ENCODE measurements at regions not wholly inside any gene's neighbourhood (a gene's known extent, or its start where the extent isn't known, plus 50 kb on each side); places are given as distances from the start of the nearest gene placed in this dataset.

DNA sequence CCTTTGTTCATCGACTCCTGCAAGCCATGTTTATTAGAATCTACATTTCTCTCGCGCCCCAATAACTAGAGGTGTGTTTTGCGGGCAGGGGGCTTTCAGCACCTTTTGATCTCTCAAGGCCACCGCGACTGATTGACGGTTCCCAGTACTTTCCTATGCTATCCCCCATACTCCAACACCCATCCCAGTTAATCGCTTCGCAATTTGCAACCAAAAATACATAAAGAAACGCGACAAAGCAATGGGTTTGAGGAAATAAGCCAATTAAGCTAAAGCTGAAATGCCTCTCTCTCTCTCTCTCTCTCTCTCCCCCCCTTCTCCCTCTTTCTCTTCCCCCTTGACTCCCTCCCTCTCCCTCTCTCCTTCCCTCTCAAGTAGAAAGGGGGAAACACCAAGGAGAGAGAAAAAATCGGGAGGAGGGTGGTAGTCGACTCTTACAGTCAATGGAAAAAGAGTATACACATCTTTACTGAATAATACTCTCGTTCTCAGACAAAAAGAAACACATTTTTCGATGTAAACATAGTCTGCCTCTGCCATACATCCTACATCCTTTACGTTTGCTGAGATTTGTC is 128.0 kb upstream of the DPYD start:
- Histone ChIP-seq H3K9me3 (replicated peaks in 1 of 2; ENCODE audit: control insufficient read depth in 1 of 2, insufficient read depth in 1 of 2, low read length in 2 of 2) (peaks cover 0 to 39% of the 10 kb centered on the region in 2 donors), H3K4me2 (replicated peaks; ENCODE audit: extremely low read depth, low read length, poor library complexity, severe bottlenecking) (peak overlapping the region; percentile 16), H2AFZ (ENCODE audit: insufficient read depth, low read depth, low read length, poor library complexity, severe bottlenecking) (no peak overlapping the region), H3K4me3 (replicated peaks in 1 of 3; ENCODE audit: low read depth in 2 of 3, low read length in 3 of 3) (peak overlapping the region in 1 of 3 experiments; percentile 27), H3K4me1 (ENCODE audit: control insufficient read depth in 1 of 2, insufficient read depth in 2 of 2, low read length in 2 of 2) (peaks cover 29 to 38% of the 10 kb centered on the region in 2 donors), H3K27me3 (ENCODE audit: control insufficient read depth in 2 of 2, insufficient read depth in 2 of 2, low read length in 2 of 2) (peaks cover 90 to 98% of the 10 kb centered on the region in 2 donors), H3K27ac (ENCODE audit: low read depth in 1 of 2, low read length in 2 of 2) (no peak overlapping the region), H3K36me3 (replicated peaks in 1 of 2; ENCODE audit: control insufficient read depth in 1 of 2, insufficient read depth in 2 of 2, low read length in 2 of 2) (no peaks in the 10 kb centered on the region), H3K79me2 (ENCODE audit: insufficient read depth, low read length) (no peaks in the 10 kb centered on the region), H4K20me1 (ENCODE audit: insufficient read depth, low read length) (peaks cover 4% of the 10 kb centered on the region), H3K9ac (ENCODE audit: insufficient read depth, low read length, poor library complexity, severe bottlenecking) (no peak overlapping the region)
- TF ChIP-seq, protein P1, sequence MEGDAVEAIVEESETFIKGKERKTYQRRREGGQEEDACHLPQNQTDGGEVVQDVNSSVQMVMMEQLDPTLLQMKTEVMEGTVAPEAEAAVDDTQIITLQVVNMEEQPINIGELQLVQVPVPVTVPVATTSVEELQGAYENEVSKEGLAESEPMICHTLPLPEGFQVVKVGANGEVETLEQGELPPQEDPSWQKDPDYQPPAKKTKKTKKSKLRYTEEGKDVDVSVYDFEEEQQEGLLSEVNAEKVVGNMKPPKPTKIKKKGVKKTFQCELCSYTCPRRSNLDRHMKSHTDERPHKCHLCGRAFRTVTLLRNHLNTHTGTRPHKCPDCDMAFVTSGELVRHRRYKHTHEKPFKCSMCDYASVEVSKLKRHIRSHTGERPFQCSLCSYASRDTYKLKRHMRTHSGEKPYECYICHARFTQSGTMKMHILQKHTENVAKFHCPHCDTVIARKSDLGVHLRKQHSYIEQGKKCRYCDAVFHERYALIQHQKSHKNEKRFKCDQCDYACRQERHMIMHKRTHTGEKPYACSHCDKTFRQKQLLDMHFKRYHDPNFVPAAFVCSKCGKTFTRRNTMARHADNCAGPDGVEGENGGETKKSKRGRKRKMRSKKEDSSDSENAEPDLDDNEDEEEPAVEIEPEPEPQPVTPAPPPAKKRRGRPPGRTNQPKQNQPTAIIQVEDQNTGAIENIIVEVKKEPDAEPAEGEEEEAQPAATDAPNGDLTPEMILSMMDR (IDR thresholded peaks at IDR 0.05) = no peak
- 40% methylated on average over 1 of the region's 16 CpGs for WGBS (ENCODE audit: insufficient coverage)
- H3K9me3 Mint-ChIP-seq = peaks cover 0 to 25% (median 18%) of the 10 kb centered on the region in 7 donors
- peaks cover 90 to 95% (median 94%) of the 10 kb centered on the region in 3 donors for H3K27me3 Mint-ChIP-seq (ENCODE audit: low read depth in 3 of 3)
- H3K36me3 Mint-ChIP-seq = peaks cover 3 to 16% of the 10 kb centered on the region in 2 donors
- no peak for DNase-seq
- H3K4me3 Mint-ChIP-seq = peak overlapping the region in 1 of 2 donors; percentile 78
- peaks cover 49% of the 10 kb centered on the region for H3K4me1 Mint-ChIP-seq
- H3K27ac Mint-ChIP-seq = no peak overlapping the region
- intact Hi-C loops (cut with micrococcal nuclease) = no loop called here

- Mint-ChIP-seq H3K4me1 (peaks cover 44% of the 10 kb centered on the region), H3K27ac (no peak overlapping the region), H3K9me3 (peaks cover 0 to 27% (median 15%) of the 10 kb centered on the region in 7 donors), H3K4me3 (peak overlapping the region in 1 of 2 donors; percentile 78), H3K36me3 (peaks cover 3 to 16% of the 10 kb centered on the region in 2 donors), H3K27me3 (ENCODE audit: low read depth in 3 of 3) (peaks cover 89 to 95% (median 94%) of the 10 kb centered on the region in 3 donors)
- Histone ChIP-seq H3K9me3 (replicated peaks in 1 of 2; ENCODE audit: control insufficient read depth in 1 of 2, insufficient read depth in 1 of 2, low read length in 2 of 2) (peaks cover 0 to 42% of the 10 kb centered on the region in 2 donors), H3K9ac (ENCODE audit: insufficient read depth, low read length, poor library complexity, severe bottlenecking) (no peak overlapping the region), H4K20me1 (ENCODE audit: insufficient read depth, low read length) (peaks cover 4% of the 10 kb centered on the region), H3K4me3 (replicated peaks in 1 of 3; ENCODE audit: low read depth in 2 of 3, low read length in 3 of 3) (peak overlapping the region in 1 of 3 experiments; percentile 27), H2AFZ (ENCODE audit: insufficient read depth, low read depth, low read length, poor library complexity, severe bottlenecking) (no peak overlapping the region), H3K27ac (ENCODE audit: low read depth in 1 of 2, low read length in 2 of 2) (no peak overlapping the region), H3K79me2 (ENCODE audit: insufficient read depth, low read length) (no peaks in the 10 kb centered on the region), H3K4me1 (ENCODE audit: control insufficient read depth in 1 of 2, insufficient read depth in 2 of 2, low read length in 2 of 2) (peaks cover 23 to 32% of the 10 kb centered on the region in 2 donors), H3K4me2 (replicated peaks; ENCODE audit: extremely low read depth, low read length, poor library complexity, severe bottlenecking) (peak overlapping the region; percentile 16), H3K36me3 (replicated peaks in 1 of 2; ENCODE audit: control insufficient read depth in 1 of 2, insufficient read depth in 2 of 2, low read length in 2 of 2) (no peaks in the 10 kb centered on the region), H3K27me3 (ENCODE audit: control insufficient read depth in 2 of 2, insufficient read depth in 2 of 2, low read length in 2 of 2) (peaks cover 92 to 98% of the 10 kb centered on the region in 2 donors)
- 1% methylated on average over 14 of the region's 15 CpGs for WGBS (ENCODE audit: insufficient coverage)
- TF ChIP-seq, protein P1 (IDR thresholded peaks at IDR 0.05) = no peak
- intact Hi-C loops (cut with micrococcal nuclease) = no loop called here
- DNase-seq = peak; percentile 31 to 33 (median 33)
Observed at GRCh38 chr1:98048244-98048643, 127.4 kb upstream of the DPYD start.
